Liver (tissue), 8 donors: ENCODE measurements at regions not wholly inside any gene's neighbourhood (a gene's known extent, or its start where the extent isn't known, plus 50 kb on each side); places are given as distances from the start of the nearest gene placed in this dataset.

Experiments
- DNase-seq: peaks from one replicate; pipeline ENCODE4 v3.0.0-alpha.2; 2017; ENCODE audit warnings: low spot score
- H3K27ac ChIP-seq, 2 donors: one replicate each; pipeline ENCODE4 v1.7.0; 2013; ENCODE audit warnings: inconsistent platforms in 2 of 2, low read length in 2 of 2, control low read depth in 1 of 2, low read depth in 1 of 2, mild to moderate bottlenecking in 1 of 2
- H3K27me3 ChIP-seq, 4 donors: one replicate each; pipeline versions ENCODE4 v1.6.1 to v1.7.0; 2013; ENCODE audit warnings: low read length in 3 of 4, inconsistent platforms in 1 of 4, mild to moderate bottlenecking in 1 of 4, moderate library complexity in 1 of 4; ENCODE audit not compliant: control insufficient read depth in 4 of 4, insufficient read depth in 4 of 4
- H3K36me3 ChIP-seq, 4 donors: one replicate each; pipeline versions ENCODE4 v1.6.1 to v1.7.0; 2013; ENCODE audit warnings: low read length in 3 of 4, mild to moderate bottlenecking in 3 of 4, low read depth in 1 of 4, moderate library complexity in 1 of 4; ENCODE audit not compliant: control insufficient read depth in 4 of 4, insufficient read depth in 3 of 4
- H3K4me1 ChIP-seq, 4 donors: one replicate each; pipeline versions ENCODE4 v1.6.1 to v1.7.0; 2013; ENCODE audit warnings: low read length in 3 of 4, mild to moderate bottlenecking in 3 of 4, moderate library complexity in 1 of 4; ENCODE audit not compliant: control insufficient read depth in 4 of 4, insufficient read depth in 4 of 4
- H3K4me3 ChIP-seq, 3 donors: one replicate each; pipeline versions ENCODE4 v1.6.1 to v1.7.0; 2013; ENCODE audit warnings: low read length in 3 of 3, control low read depth in 1 of 3, low read depth in 1 of 3, mild to moderate bottlenecking in 1 of 3
- H3K9ac ChIP-seq, 2 donors: one replicate each; pipeline ENCODE4 v1.7.0; 2013; ENCODE audit warnings: low read length in 2 of 2, mild to moderate bottlenecking in 2 of 2, moderate library complexity in 2 of 2, control low read depth in 1 of 2, low read depth in 1 of 2
- H3K9me3 ChIP-seq, 4 donors: one replicate each; pipeline versions ENCODE4 v1.6.1 to v1.7.0; 2013; ENCODE audit warnings: low read length in 3 of 4; ENCODE audit not compliant: control insufficient read depth in 4 of 4
- FOXA2 ChIP-seq: IDR thresholded peaks from 2 replicates; pipeline ENCODE4 v1.6.1; 2016; ENCODE audit warnings: antibody characterized with exemption
- GABPA ChIP-seq, 2 donors: IDR thresholded peaks in 1 of 2; conservative IDR thresholded peaks in 1 of 2; 2 replicates each; pipeline ENCODE4 v1.6.1; 2016; ENCODE audit warnings: antibody characterized with exemption in 2 of 2, mild to moderate bottlenecking in 1 of 2, moderate library complexity in 1 of 2
- HNF4A ChIP-seq, 2 donors: conservative IDR thresholded peaks; 2 replicates each; pipeline ENCODE4 v1.6.1; 2016; ENCODE audit warnings: antibody characterized with exemption in 2 of 2, mild to moderate bottlenecking in 2 of 2
- HNF4G ChIP-seq: IDR thresholded peaks from 2 replicates; pipeline ENCODE4 v1.6.1; 2016; ENCODE audit warnings: antibody characterized with exemption
- JUND ChIP-seq, 2 donors: IDR thresholded peaks; 2 replicates each; pipeline ENCODE4 v1.6.1; 2016; ENCODE audit warnings: antibody characterized with exemption in 2 of 2
- RXRA ChIP-seq, 2 donors: IDR thresholded peaks; 2 replicates each; pipeline ENCODE4 v1.6.1; 2017 to 2018; ENCODE audit warnings: antibody characterized with exemption in 2 of 2, mild to moderate bottlenecking in 1 of 2
- SP1 ChIP-seq: IDR thresholded peaks from 2 replicates; pipeline ENCODE4 v1.6.1; 2018; ENCODE audit warnings: antibody characterized with exemption, mild to moderate bottlenecking
- WGBS: extraction: QIAGEN DNeasy Blood & Tissue Kit; methylation state at CpG from one replicate; pipeline ENCODE4 v1.1.7; 2013; 5-methylcytosine and 5-hydroxymethylcytosine counted together
- TF ChIP-seq, protein P1 (sequence below): IDR thresholded peaks from 2 replicates; pipeline ENCODE4 v1.6.1; 2016; ENCODE audit warnings: antibody characterized with exemption, mild to moderate bottlenecking
- TF ChIP-seq, protein P2 (sequence below): IDR thresholded peaks from 2 replicates; pipeline ENCODE4 v1.6.1; 2016; ENCODE audit warnings: antibody characterized with exemption
- TF ChIP-seq, protein P3 (sequence below): fragments of 150-350 bp; IDR thresholded peaks from 2 replicates; pipeline ENCODE4 v1.5.1; 2017; ENCODE audit warnings: improper control_type of control experiment, low read depth, low read length; ENCODE audit not compliant: missing input control
- TF ChIP-seq, protein P4 (sequence below): IDR thresholded peaks from 2 replicates; pipeline ENCODE4 v1.6.1; 2016; ENCODE audit warnings: antibody characterized with exemption
- donor health status: healthy.
- donor health status: healthy.
- donor health status: healthy.
- donor health status: healthy.
- donor health status: healthy.

DNA sequence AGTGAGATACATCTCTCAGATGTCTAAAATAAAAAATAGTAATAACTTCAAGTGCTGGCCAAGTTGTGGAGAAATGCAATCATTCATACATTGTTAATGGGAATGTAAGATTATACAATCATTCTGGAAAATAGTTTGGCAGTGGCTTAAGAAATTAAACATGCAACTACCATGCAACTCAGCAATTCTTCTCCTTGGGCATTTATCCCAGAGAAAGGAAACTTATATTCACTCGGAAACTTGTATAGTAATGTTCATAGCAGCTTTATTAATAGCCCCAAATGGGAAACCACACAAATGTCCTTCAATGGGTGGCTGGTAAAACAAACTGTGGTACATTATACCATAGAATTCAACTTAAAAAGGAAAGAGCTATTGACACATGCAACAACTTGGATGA lies 274.0 kb upstream of the SPRED2 start:
- Histone ChIP-seq H3K9ac (no peak overlapping the region), H3K4me3 (no peak overlapping the region), H3K9me3 (no peaks in the 10 kb centered on the region), H3K27ac (no peak overlapping the region), H3K36me3 (no peaks in the 10 kb centered on the region), H3K4me1 (no peaks in the 10 kb centered on the region), H3K27me3 (peaks cover 0 to 6% (median 0%) of the 10 kb centered on the region in 4 donors)
- DNase-seq, result no peak
- TF ChIP-seq HNF4G (no peak), RXRA (IDR thresholded peaks at IDR 0.05) (no peak), HNF4A (conservative IDR thresholded peaks at IDR 0.05) (no peak), GABPA (IDR thresholded peaks at IDR 0.05 in 1 of 2, conservative IDR thresholded peaks at IDR 0.05 in 1 of 2) (no peak), SP1 (no peak)
- TF ChIP-seq, protein P1, sequence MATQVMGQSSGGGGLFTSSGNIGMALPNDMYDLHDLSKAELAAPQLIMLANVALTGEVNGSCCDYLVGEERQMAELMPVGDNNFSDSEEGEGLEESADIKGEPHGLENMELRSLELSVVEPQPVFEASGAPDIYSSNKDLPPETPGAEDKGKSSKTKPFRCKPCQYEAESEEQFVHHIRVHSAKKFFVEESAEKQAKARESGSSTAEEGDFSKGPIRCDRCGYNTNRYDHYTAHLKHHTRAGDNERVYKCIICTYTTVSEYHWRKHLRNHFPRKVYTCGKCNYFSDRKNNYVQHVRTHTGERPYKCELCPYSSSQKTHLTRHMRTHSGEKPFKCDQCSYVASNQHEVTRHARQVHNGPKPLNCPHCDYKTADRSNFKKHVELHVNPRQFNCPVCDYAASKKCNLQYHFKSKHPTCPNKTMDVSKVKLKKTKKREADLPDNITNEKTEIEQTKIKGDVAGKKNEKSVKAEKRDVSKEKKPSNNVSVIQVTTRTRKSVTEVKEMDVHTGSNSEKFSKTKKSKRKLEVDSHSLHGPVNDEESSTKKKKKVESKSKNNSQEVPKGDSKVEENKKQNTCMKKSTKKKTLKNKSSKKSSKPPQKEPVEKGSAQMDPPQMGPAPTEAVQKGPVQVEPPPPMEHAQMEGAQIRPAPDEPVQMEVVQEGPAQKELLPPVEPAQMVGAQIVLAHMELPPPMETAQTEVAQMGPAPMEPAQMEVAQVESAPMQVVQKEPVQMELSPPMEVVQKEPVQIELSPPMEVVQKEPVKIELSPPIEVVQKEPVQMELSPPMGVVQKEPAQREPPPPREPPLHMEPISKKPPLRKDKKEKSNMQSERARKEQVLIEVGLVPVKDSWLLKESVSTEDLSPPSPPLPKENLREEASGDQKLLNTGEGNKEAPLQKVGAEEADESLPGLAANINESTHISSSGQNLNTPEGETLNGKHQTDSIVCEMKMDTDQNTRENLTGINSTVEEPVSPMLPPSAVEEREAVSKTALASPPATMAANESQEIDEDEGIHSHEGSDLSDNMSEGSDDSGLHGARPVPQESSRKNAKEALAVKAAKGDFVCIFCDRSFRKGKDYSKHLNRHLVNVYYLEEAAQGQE, result no peak
- TF ChIP-seq, protein P2, sequence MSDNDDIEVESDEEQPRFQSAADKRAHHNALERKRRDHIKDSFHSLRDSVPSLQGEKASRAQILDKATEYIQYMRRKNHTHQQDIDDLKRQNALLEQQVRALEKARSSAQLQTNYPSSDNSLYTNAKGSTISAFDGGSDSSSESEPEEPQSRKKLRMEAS, result no peak
- TF ChIP-seq, protein P3, sequence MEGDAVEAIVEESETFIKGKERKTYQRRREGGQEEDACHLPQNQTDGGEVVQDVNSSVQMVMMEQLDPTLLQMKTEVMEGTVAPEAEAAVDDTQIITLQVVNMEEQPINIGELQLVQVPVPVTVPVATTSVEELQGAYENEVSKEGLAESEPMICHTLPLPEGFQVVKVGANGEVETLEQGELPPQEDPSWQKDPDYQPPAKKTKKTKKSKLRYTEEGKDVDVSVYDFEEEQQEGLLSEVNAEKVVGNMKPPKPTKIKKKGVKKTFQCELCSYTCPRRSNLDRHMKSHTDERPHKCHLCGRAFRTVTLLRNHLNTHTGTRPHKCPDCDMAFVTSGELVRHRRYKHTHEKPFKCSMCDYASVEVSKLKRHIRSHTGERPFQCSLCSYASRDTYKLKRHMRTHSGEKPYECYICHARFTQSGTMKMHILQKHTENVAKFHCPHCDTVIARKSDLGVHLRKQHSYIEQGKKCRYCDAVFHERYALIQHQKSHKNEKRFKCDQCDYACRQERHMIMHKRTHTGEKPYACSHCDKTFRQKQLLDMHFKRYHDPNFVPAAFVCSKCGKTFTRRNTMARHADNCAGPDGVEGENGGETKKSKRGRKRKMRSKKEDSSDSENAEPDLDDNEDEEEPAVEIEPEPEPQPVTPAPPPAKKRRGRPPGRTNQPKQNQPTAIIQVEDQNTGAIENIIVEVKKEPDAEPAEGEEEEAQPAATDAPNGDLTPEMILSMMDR, result no peak
- WGBS, result 83% methylated on average over 1 of the region's 1 CpG

DNA sequence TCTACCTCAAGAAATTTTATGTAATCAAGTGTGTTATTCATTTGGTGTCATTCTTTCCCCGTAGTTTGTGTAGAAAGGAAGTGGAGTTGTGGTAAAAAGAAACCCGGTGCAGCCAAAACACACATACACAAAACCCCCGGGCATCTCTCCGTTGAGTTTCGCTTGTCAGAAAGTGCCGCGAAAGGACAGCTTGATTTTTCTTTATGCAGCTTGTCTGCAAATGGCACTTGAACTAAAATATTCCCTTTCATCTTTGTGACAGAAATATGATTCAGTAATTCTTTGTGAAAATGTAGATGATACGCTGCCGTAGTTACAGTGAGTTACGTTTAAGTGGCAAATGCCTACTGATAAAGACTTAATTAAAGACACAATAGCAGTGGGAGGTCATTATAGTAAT lies 268.8 kb upstream of the SPRED2 start:
- 96% methylated on average over 10 of the region's 10 CpGs for WGBS
- no peaks in the 10 kb centered on the region for H3K9me3 ChIP-seq
- H3K27me3 ChIP-seq, result no peaks in the 10 kb centered on the region
- no peak for DNase-seq
- no peak overlapping the region for H3K27ac ChIP-seq
- H3K4me1 ChIP-seq, result no peaks in the 10 kb centered on the region
- TF ChIP-seq HNF4A (conservative IDR thresholded peaks at IDR 0.05) (no peak), FOXA2 (no peak)
- TF ChIP-seq, protein P2, result no peak
- H3K4me3 ChIP-seq, result no peak overlapping the region
- no peaks in the 10 kb centered on the region for H3K36me3 ChIP-seq
- H3K9ac ChIP-seq, result no peak overlapping the region

DNA sequence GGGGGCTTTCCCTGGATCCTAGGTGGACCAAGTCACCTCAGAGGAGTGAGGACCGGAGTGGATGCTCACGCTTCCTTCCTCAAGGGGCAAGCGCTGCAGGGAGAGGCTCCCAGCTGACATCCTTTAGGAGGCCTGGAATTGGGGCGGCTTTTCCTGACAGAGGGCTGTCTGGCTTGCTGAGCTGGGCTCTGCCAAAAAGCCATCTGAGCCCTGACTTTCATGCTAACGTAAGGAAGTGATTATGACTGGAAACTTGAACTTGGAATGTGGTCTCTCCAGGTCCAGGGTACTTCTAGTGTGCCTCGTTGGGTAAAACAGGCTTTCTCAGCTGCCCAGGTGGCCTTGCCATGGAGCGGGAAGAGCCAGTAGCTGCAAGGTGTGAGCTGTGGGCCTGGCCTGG lies 268.3 kb upstream of the SPRED2 start:
- WGBS, result 89% methylated on average over 7 of the region's 7 CpGs
- Histone ChIP-seq H3K36me3 (no peaks in the 10 kb centered on the region), H3K4me1 (no peaks in the 10 kb centered on the region), H3K9me3 (no peaks in the 10 kb centered on the region), H3K9ac (no peak overlapping the region), H3K27me3 (no peaks in the 10 kb centered on the region), H3K4me3 (no peak overlapping the region), H3K27ac (no peak overlapping the region)
- TF ChIP-seq JUND (IDR thresholded peaks at IDR 0.05), result no peak
- TF ChIP-seq, protein P4, sequence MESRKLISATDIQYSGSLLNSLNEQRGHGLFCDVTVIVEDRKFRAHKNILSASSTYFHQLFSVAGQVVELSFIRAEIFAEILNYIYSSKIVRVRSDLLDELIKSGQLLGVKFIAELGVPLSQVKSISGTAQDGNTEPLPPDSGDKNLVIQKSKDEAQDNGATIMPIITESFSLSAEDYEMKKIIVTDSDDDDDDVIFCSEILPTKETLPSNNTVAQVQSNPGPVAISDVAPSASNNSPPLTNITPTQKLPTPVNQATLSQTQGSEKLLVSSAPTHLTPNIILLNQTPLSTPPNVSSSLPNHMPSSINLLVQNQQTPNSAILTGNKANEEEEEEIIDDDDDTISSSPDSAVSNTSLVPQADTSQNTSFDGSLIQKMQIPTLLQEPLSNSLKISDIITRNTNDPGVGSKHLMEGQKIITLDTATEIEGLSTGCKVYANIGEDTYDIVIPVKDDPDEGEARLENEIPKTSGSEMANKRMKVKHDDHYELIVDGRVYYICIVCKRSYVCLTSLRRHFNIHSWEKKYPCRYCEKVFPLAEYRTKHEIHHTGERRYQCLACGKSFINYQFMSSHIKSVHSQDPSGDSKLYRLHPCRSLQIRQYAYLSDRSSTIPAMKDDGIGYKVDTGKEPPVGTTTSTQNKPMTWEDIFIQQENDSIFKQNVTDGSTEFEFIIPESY, result no peak
- DNase-seq, result no peak
